ENCODE measurements at regions not wholly inside any gene's neighbourhood (a gene's known extent, or its start where the extent isn't known, plus 50 kb on each side); places are given as distances from the start of the nearest gene placed in this dataset.

GRCh38 chr17:6254036-6254435, 180.9 kb downstream of the AIPL1 start:
- TF ChIP-seq CTCF (conservative IDR thresholded peaks at IDR 0.05; ENCODE audit: low read depth, low read length) = no peak
- no peak for TF ChIP-seq MAZ (IDR thresholded peaks at IDR 0.05; ENCODE audit: borderline replicate concordance, low read depth, low read length)
- TF ChIP-seq, protein P1, sequence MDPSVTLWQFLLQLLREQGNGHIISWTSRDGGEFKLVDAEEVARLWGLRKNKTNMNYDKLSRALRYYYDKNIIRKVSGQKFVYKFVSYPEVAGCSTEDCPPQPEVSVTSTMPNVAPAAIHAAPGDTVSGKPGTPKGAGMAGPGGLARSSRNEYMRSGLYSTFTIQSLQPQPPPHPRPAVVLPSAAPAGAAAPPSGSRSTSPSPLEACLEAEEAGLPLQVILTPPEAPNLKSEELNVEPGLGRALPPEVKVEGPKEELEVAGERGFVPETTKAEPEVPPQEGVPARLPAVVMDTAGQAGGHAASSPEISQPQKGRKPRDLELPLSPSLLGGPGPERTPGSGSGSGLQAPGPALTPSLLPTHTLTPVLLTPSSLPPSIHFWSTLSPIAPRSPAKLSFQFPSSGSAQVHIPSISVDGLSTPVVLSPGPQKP (IDR thresholded peaks at IDR 0.05; ENCODE audit: borderline replicate concordance, low read depth, low read length) = no peak
- no peak for TF ChIP-seq SMC3 (IDR thresholded peaks at IDR 0.05; ENCODE audit: low read depth, low read length)
- TF ChIP-seq CEBPB (IDR thresholded peaks at IDR 0.05; ENCODE audit: low read depth, low read length) = no peak
- TF ChIP-seq POLR2A (IDR thresholded peaks at IDR 0.05; ENCODE audit: low read depth, low read length) = no peak
- no peak for TF ChIP-seq FOS (IDR thresholded peaks at IDR 0.05; ENCODE audit: low read depth, low read length)
- TF ChIP-seq RCOR1 (IDR thresholded peaks at IDR 0.05; ENCODE audit: insufficient replicate concordance, low read length) = no peak
- no peak for TF ChIP-seq USF2 (IDR thresholded peaks at IDR 0.05; ENCODE audit: low read depth, low read length)
- no peak for TF ChIP-seq RAD21 (IDR thresholded peaks at IDR 0.05; ENCODE audit: low read length)
- no peak for TF ChIP-seq MXI1 (IDR thresholded peaks at IDR 0.05; ENCODE audit: borderline replicate concordance, low read depth, low read length)
- TF ChIP-seq MAFK (IDR thresholded peaks at IDR 0.05; ENCODE audit: low read depth, low read length) = no peak

All from IMR-90 (cell line).